IMR-90 (cell line): ENCODE measurements at regions not wholly inside any gene's neighbourhood (a gene's known extent, or its start where the extent isn't known, plus 50 kb on each side); places are given as distances from the start of the nearest gene placed in this dataset.

Experiments
- ATAC-seq: fragments of 200-7000 bp; cut with Tn5 transposase; 2 replicates; pipeline ENCODE4 v1.9.1; 2020; ENCODE audit warnings: low read depth, mild to moderate bottlenecking, moderate library complexity
- BruUV-seq: library from RNA; stranded (reverse); fragments of 400-500 nt; replicated peaks from 2 replicates; lab custom pipeline; 2021; lab: Mats Ljungman, UMichigan
- CTCF ChIA-PET: fragments of 300-600 bp; formaldehyde crosslinking; extraction: SDS; loops from one replicate; lab custom pipeline; 2021; ENCODE audit warnings: antibody characterized with exemption; lab: Yijun Ruan, JAX
- POLR2A ChIA-PET: fragments of 300-600 bp; sonication (Branson Sonifier 250); formaldehyde crosslinking; loops from one replicate; lab custom pipeline; 2022; ENCODE audit warnings: antibody characterized with exemption; ENCODE audit not compliant: unreplicated experiment; lab: Charles Lee
- DNase-seq: peaks from one replicate; pipeline ENCODE4 v3.0.0; 2013
- H2AFZ ChIP-seq: replicated peaks from 2 replicates; pipeline ENCODE3; 2013; ENCODE audit warnings: low read length, mild to moderate bottlenecking; ENCODE audit not compliant: poor library complexity
- H2AK5ac ChIP-seq: 2 replicates; pipeline ENCODE4 v1.6.1; 2013; ENCODE audit warnings: low read depth, low read length, inconsistent platforms
- H2AK9ac ChIP-seq: replicated peaks from 2 replicates; pipeline ENCODE3; 2013; ENCODE audit warnings: mild to moderate bottlenecking, low read depth, low read length, moderate library complexity; ENCODE audit not compliant: poor library complexity
- H2BK120ac ChIP-seq: 2 replicates; pipeline ENCODE4 v1.6.1; 2013; ENCODE audit warnings: low read depth, low read length, inconsistent platforms
- H2BK15ac ChIP-seq: 3 replicates; pipeline ENCODE4 v1.6.1; 2013; ENCODE audit warnings: low read depth, low read length, inconsistent platforms
- H2BK20ac ChIP-seq: 2 replicates; pipeline ENCODE4 v1.6.1; 2013; ENCODE audit warnings: low read depth, mild to moderate bottlenecking, inconsistent platforms, low read length, moderate library complexity
- H2BK5ac ChIP-seq: 2 replicates; pipeline ENCODE4 v1.6.1; 2013; ENCODE audit warnings: mild to moderate bottlenecking, low read depth, low read length, inconsistent platforms; ENCODE audit not compliant: poor library complexity, severe bottlenecking
- H3K14ac ChIP-seq: replicated peaks from 2 replicates; pipeline ENCODE4 v1.6.1; 2013; ENCODE audit warnings: low read depth, low read length, inconsistent platforms
- H3K18ac ChIP-seq: 2 replicates; pipeline ENCODE4 v1.6.1; 2013; ENCODE audit warnings: low read depth, low read length, control low read depth
- H3K23ac ChIP-seq: 2 replicates; pipeline ENCODE4 v1.6.1; 2013; ENCODE audit warnings: low read depth, low read length, inconsistent platforms
- H3K27ac ChIP-seq: 2 replicates; pipeline ENCODE4 v1.5.1; 2013; ENCODE audit warnings: mild to moderate bottlenecking, control low read depth, low read length; ENCODE audit not compliant: insufficient read depth
- H3K27me3 ChIP-seq: 2 replicates; pipeline ENCODE4 v1.6.1; 2013; ENCODE audit warnings: low read length; ENCODE audit not compliant: control insufficient read depth, insufficient read depth
- H3K36me3 ChIP-seq: 2 replicates; pipeline ENCODE4 v1.6.1; 2013; ENCODE audit warnings: low read length, mixed read lengths; ENCODE audit not compliant: control insufficient read depth, insufficient read depth
- H3K4ac ChIP-seq: 2 replicates; pipeline ENCODE4 v1.6.1; 2013; ENCODE audit warnings: low read depth, low read length, inconsistent platforms
- H3K4me1 ChIP-seq: 2 replicates; pipeline ENCODE4 v1.6.1; 2013; ENCODE audit warnings: low read length, mixed read lengths; ENCODE audit not compliant: control insufficient read depth, insufficient read depth
- H3K4me2 ChIP-seq: 2 replicates; pipeline ENCODE4 v1.6.1; 2013; ENCODE audit warnings: low read depth, mild to moderate bottlenecking, control low read depth, low read length, moderate library complexity
- H3K4me3 ChIP-seq: 2 replicates; pipeline ENCODE4 v1.5.1; 2013; ENCODE audit warnings: low read depth, mild to moderate bottlenecking, control low read depth, low read length, moderate library complexity; ENCODE audit not compliant: insufficient read depth
- H3K56ac ChIP-seq: 2 replicates; pipeline ENCODE4 v1.6.1; 2013; ENCODE audit warnings: low read length, inconsistent platforms; ENCODE audit not compliant: insufficient read depth; ENCODE audit errors: extremely low read depth
- H3K79me1 ChIP-seq, 2 experiments: 2 replicates each; pipeline ENCODE4 v1.6.1; 2013; ENCODE audit warnings: low read length in 2 of 2, inconsistent platforms in 1 of 2, low read depth in 1 of 2
- H3K9ac ChIP-seq: 2 replicates; pipeline ENCODE4 v1.6.1; 2013; ENCODE audit warnings: low read depth, low read length, control low read depth
- H3K9me1 ChIP-seq: 2 replicates; pipeline ENCODE4 v1.6.1; 2013; ENCODE audit warnings: low read length, inconsistent platforms; ENCODE audit not compliant: insufficient read depth
- H3K9me3 ChIP-seq: 2 replicates; pipeline ENCODE4 v1.6.1; 2013; ENCODE audit warnings: low read length; ENCODE audit not compliant: control insufficient read depth, insufficient read depth
- H4K20me1 ChIP-seq: 2 replicates; pipeline ENCODE4 v1.6.1; 2013; ENCODE audit warnings: low read length, inconsistent platforms; ENCODE audit not compliant: insufficient read depth
- H4K5ac ChIP-seq: 2 replicates; pipeline ENCODE4 v1.6.1; 2013; ENCODE audit warnings: mild to moderate bottlenecking, low read depth, low read length, control low read depth
- H4K8ac ChIP-seq, 2 experiments: 2 replicates each; pipeline ENCODE4 v1.6.1; 2013; ENCODE audit warnings: low read depth in 2 of 2, low read length in 2 of 2, control low read depth in 1 of 2, inconsistent platforms in 1 of 2
- H4K91ac ChIP-seq: 2 replicates; pipeline ENCODE4 v1.6.1; 2013; ENCODE audit warnings: low read depth, low read length, inconsistent platforms; ENCODE audit not compliant: insufficient read depth
- CEBPB ChIP-seq: IDR thresholded peaks from 2 replicates; pipeline ENCODE4 v1.6.1; 2012; ENCODE audit warnings: low read depth, low read length, improper control_type of control experiment
- MAZ ChIP-seq: IDR thresholded peaks from 2 replicates; pipeline ENCODE4 v1.6.1; 2012; ENCODE audit warnings: low read depth, mild to moderate bottlenecking, low read length, improper control_type of control experiment, moderate library complexity, borderline replicate concordance
- RAD21 ChIP-seq: IDR thresholded peaks from 2 replicates; pipeline ENCODE4 v1.6.1; 2012; ENCODE audit warnings: low read length, improper control_type of control experiment
- RCOR1 ChIP-seq: IDR thresholded peaks from 2 replicates; pipeline ENCODE4 v1.6.1; 2012; ENCODE audit warnings: mild to moderate bottlenecking, low read length, improper control_type of control experiment; ENCODE audit not compliant: insufficient replicate concordance
- WGBS, 2 experiments: methylation state at CpG; one replicate each; pipeline versions ENCODE4 v1.1.5 to v1.1.7; 2013; ENCODE audit warnings: missing lambda C conversion rate in 2 of 2; ENCODE audit not compliant: insufficient read length in 1 of 2; ENCODE audit errors: extremely low coverage in 2 of 2; 5-methylcytosine and 5-hydroxymethylcytosine counted together
- dilution Hi-C: fragments of 300-500 bp; cut with HindIII; formaldehyde crosslinking; loops from one replicate; pipeline ENCODE4 v1.14.3; 2018; ENCODE audit warnings: low sequenced_read_pairs; ENCODE audit not compliant: unreplicated experiment
- in situ Hi-C: fragments of 300-500 bp; cut with MboI; formaldehyde crosslinking; loops from 3 replicates; pipeline ENCODE4 v1.14.3; 2019; ENCODE audit warnings: low sequenced_read_pairs, inconsistent platforms, mixed read lengths
- intact Hi-C: fragments of 100-400 bp; cut with micrococcal nuclease; formaldehyde crosslinking; loops from 2 replicates; pipeline ENCODE4 v1.10.0; 2022
- TF ChIP-seq, protein P1 (sequence below): fragments of 150-350 bp; IDR thresholded peaks from 2 replicates; pipeline ENCODE4 v1.6.1; 2017; ENCODE audit warnings: mild to moderate bottlenecking, antibody characterized with exemption, low read length, low read depth

DNA sequence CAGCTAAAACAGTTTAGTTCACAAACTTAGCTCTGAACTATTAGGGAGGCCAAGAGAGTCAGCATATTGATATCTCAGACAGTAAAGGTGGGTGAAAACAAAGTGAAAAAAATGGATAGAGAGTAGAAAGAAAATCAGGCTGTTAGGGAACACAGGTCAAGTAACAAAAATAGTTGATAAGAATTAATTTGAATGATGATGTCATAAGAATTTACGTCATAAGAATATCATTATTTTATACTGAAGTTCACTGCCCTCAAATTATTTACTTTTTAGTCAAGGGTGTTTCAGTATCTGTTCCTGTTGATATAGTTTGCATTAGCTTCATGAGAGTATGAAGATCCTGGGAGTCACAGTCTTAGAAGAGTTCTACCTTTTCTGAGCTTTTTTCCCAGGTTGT is 1134.6 kb downstream of the SI start:
- Histone ChIP-seq H4K5ac (no peak overlapping the region), H2AFZ (no peak overlapping the region), H3K27ac (no peak overlapping the region), H3K36me3 (no peaks in the 10 kb centered on the region), H3K23ac (no peak overlapping the region), H3K18ac (no peak overlapping the region), H2BK5ac (no peak overlapping the region), H3K14ac (no peak overlapping the region), H3K4me1 (no peaks in the 10 kb centered on the region), H2BK120ac (no peak overlapping the region), H4K20me1 (no peaks in the 10 kb centered on the region), H3K4ac (no peak overlapping the region), H2AK5ac (no peak overlapping the region), H3K9me3 (no peaks in the 10 kb centered on the region; the same call in none of the 2 replicates), H3K4me3 (no peak overlapping the region), H3K9ac (no peak overlapping the region), H3K9me1 (no peaks in the 10 kb centered on the region), H2AK9ac (no peak overlapping the region), H3K56ac (no peak overlapping the region), H2BK20ac (no peak overlapping the region), H4K91ac (no peak overlapping the region), H3K27me3 (no peaks in the 10 kb centered on the region), H3K4me2 (no peak overlapping the region), H4K8ac (no peak overlapping the region), H3K79me1 (no peaks in the 10 kb centered on the region), H2BK15ac (no peak overlapping the region)
- DNase-seq (no peak), ATAC-seq (no peak)
- ChIA-PET POLR2A (no interaction called here), CTCF (no interaction called here)
- no TSS peak for BruUV-seq
- no CpG with 5 or more reads among the region's 1 CpG for whole genome bisulfite sequencing, 2 experiments
- dilution Hi-C loops: no loop called here
- TF ChIP-seq RCOR1: no peak
- no peak for TF ChIP-seq CEBPB
- TF ChIP-seq, protein P1, sequence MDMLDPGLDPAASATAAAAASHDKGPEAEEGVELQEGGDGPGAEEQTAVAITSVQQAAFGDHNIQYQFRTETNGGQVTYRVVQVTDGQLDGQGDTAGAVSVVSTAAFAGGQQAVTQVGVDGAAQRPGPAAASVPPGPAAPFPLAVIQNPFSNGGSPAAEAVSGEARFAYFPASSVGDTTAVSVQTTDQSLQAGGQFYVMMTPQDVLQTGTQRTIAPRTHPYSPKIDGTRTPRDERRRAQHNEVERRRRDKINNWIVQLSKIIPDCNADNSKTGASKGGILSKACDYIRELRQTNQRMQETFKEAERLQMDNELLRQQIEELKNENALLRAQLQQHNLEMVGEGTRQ: no peak
- TF ChIP-seq MAZ: no peak
- TF ChIP-seq RAD21: no peak
- in situ Hi-C loops: no loop called here
- intact Hi-C loops: no loop called here
